B cell (primary cell): ENCODE measurements at regions not wholly inside any gene's neighbourhood (a gene's known extent, or its start where the extent isn't known, plus 50 kb on each side); places are given as distances from the start of the nearest gene placed in this dataset.

Experiments
- ATAC-seq: fragments of 200-7000 bp; cut with Tn5 transposase; one replicate; pipeline ENCODE4 v1.10.0; 2021; ENCODE audit warnings: low read depth, mild to moderate bottlenecking, moderate number of reproducible peaks, moderate library complexity
- CTCF ChIA-PET: fragments of 350-600 bp; sonication (Branson Sonifier 250); formaldehyde crosslinking; loops from one replicate; lab custom pipeline; 2021; ENCODE audit warnings: antibody characterized with exemption, inconsistent platforms; lab: Charles Lee
- POLR2A ChIA-PET: fragments of 350-600 bp; sonication (Branson Sonifier 250); formaldehyde crosslinking; loops from one replicate; lab custom pipeline; 2021; ENCODE audit warnings: antibody characterized with exemption; lab: Charles Lee
- DNase-seq: peaks from one replicate; pipeline ENCODE4 v3.0.0; 2013
- H2AFZ ChIP-seq: 2 replicates; pipeline ENCODE4 v1.6.1; 2012; ENCODE audit warnings: mild to moderate bottlenecking, low read depth, low read length; ENCODE audit not compliant: insufficient read depth, poor library complexity, severe bottlenecking
- H3K27ac ChIP-seq, 2 donors: 1 replicate in 1 of 2; 2 replicates in 1 of 2; pipeline ENCODE4 v1.5.1; 2012 to 2013; ENCODE audit warnings: low read length in 2 of 2, mild to moderate bottlenecking in 2 of 2, moderate library complexity in 1 of 2
- H3K27me3 ChIP-seq, 4 experiments: fragments of 200-600 bp in 1 of 4; sonication (generic) in 1 of 4; replicated peaks in 1 of 4; 1 replicate in 2 of 4; 2 replicates in 2 of 4; pipeline versions ENCODE4 v1.6.1 to v1.7.0; 2013 to 2016; ENCODE audit warnings: low read length in 3 of 4, mild to moderate bottlenecking in 2 of 4, mixed read lengths in 1 of 4, moderate library complexity in 1 of 4; ENCODE audit not compliant: insufficient read depth in 4 of 4, control insufficient read depth in 3 of 4; ENCODE audit errors: control extremely low read depth in 1 of 4
- H3K36me3 ChIP-seq, 2 experiments: replicated peaks in 1 of 2; 1 replicate in 1 of 2; 2 replicates in 1 of 2; pipeline versions ENCODE4 v1.6.1 to v1.7.1; 2013; ENCODE audit warnings: low read length in 1 of 2; ENCODE audit not compliant: insufficient read depth in 2 of 2, control insufficient read depth in 1 of 2; ENCODE audit errors: control extremely low read depth in 1 of 2, extremely low read depth in 1 of 2
- H3K4me1 ChIP-seq, 2 donors: fragments of 200-600 bp in 1 of 2; sonication (generic) in 1 of 2; 1 replicate in 1 of 2; 2 replicates in 1 of 2; pipeline versions ENCODE4 v1.5.1 to v1.6.1; 2013 to 2017; ENCODE audit warnings: low read length in 2 of 2; ENCODE audit not compliant: control insufficient read depth in 2 of 2, insufficient read depth in 2 of 2
- H3K4me2 ChIP-seq: replicated peaks from 2 replicates; pipeline ENCODE3; 2012; ENCODE audit warnings: mild to moderate bottlenecking, low read depth, low read length; ENCODE audit not compliant: poor library complexity, severe bottlenecking
- H3K4me3 ChIP-seq, 5 experiments: fragments of 200-600 bp in 1 of 5; sonication (generic) in 1 of 5; 1 replicate in 3 of 5; 2 replicates in 2 of 5; pipeline versions ENCODE4 v1.5.1 to v1.7.0; 2011 to 2016; ENCODE audit warnings: low read length in 4 of 5, mild to moderate bottlenecking in 4 of 5, low read depth in 2 of 5, control low read depth in 1 of 5, moderate library complexity in 1 of 5; ENCODE audit not compliant: insufficient read depth in 1 of 5; ENCODE audit errors: control extremely low read depth in 1 of 5, extremely low read depth in 1 of 5
- H3K79me2 ChIP-seq: fragments of 200-600 bp; sonication (generic); one replicate; pipeline ENCODE4 v1.6.0; 2016; ENCODE audit warnings: low read length; ENCODE audit not compliant: control insufficient read depth, insufficient read depth
- H3K9ac ChIP-seq: fragments of 200-600 bp; sonication (generic); 2 replicates; pipeline ENCODE4 v1.6.1; 2017; ENCODE audit warnings: mild to moderate bottlenecking, low read length, moderate library complexity
- H3K9me3 ChIP-seq, 3 donors: one replicate each; pipeline versions ENCODE4 v1.6.1 to v1.7.1; 2013; ENCODE audit warnings: low read length in 2 of 3; ENCODE audit not compliant: control insufficient read depth in 2 of 3, insufficient read depth in 1 of 3; ENCODE audit errors: control extremely low read depth in 1 of 3
- H4K20me1 ChIP-seq: 2 replicates; pipeline ENCODE4 v1.6.0; 2012; ENCODE audit warnings: mild to moderate bottlenecking, low read length; ENCODE audit not compliant: insufficient read depth, control insufficient read depth, poor library complexity, severe bottlenecking
- H3K27ac Mint-ChIP-seq: one replicate; pipeline ENCODE4 v1.8.0; 2021; ENCODE audit warnings: mixed read lengths
- H3K27me3 Mint-ChIP-seq: one replicate; pipeline ENCODE4 v1.8.0; 2021; ENCODE audit warnings: mixed read lengths
- H3K4me1 Mint-ChIP-seq: one replicate; pipeline ENCODE4 v1.8.0; 2021; ENCODE audit warnings: mixed read lengths
- H3K4me3 Mint-ChIP-seq: one replicate; pipeline ENCODE4 v1.8.0; 2021; ENCODE audit warnings: mixed read lengths
- H3K9me3 Mint-ChIP-seq: one replicate; pipeline ENCODE4 v1.8.0; 2022; ENCODE audit warnings: mixed read lengths; ENCODE audit not compliant: insufficient read depth
- CTCF ChIP-seq: fragments of 200-600 bp; IDR thresholded peaks from one replicate; pipeline ENCODE4 v1.8.0; 2022; ENCODE audit warnings: antibody characterized with exemption, mild to moderate bottlenecking
- EZH2 ChIP-seq: IDR thresholded peaks from 2 replicates; pipeline ENCODE4 v1.6.1; 2012; ENCODE audit warnings: borderline replicate concordance, low read depth, mild to moderate bottlenecking, moderate library complexity, low read length; ENCODE audit not compliant: insufficient read depth, poor library complexity, severe bottlenecking
- WGBS: methylation state at CpG from one replicate; pipeline ENCODE4 v1.1.5; 2013; ENCODE audit warnings: missing lambda C conversion rate; ENCODE audit not compliant: insufficient coverage; 5-methylcytosine and 5-hydroxymethylcytosine counted together
- intact Hi-C: fragments of 100-400 bp; cut with micrococcal nuclease; formaldehyde crosslinking; loops from one replicate; pipeline ENCODE4 v1.10.0; 2022

- Mint-ChIP-seq H3K27me3 (no peaks in the 10 kb centered on the region), H3K27ac (no peak overlapping the region), H3K4me3 (no peak overlapping the region), H3K9me3 (peaks cover 2% of the 10 kb centered on the region), H3K4me1 (no peaks in the 10 kb centered on the region)
- no peaks in the 10 kb centered on the region for H3K79me2 ChIP-seq
- POLR2A ChIA-PET, result no interaction called here
- H3K4me1 ChIP-seq, result no peaks in the 10 kb centered on the region
- DNase-seq (no peak), ATAC-seq (no peak)
- no peak overlapping the region for H3K9ac ChIP-seq
- H2AFZ ChIP-seq, result no peak overlapping the region
- H4K20me1 ChIP-seq, result no peaks in the 10 kb centered on the region
- peaks cover 0 to 4% (median 2%) of the 10 kb centered on the region in 3 donors for H3K9me3 ChIP-seq
- H3K4me2 ChIP-seq, result no peak overlapping the region
- TF ChIP-seq CTCF (no peak), EZH2 (no peak)
- H3K27me3 ChIP-seq, result no peaks in the 10 kb centered on the region
- WGBS, result 45% methylated on average over 3 of the region's 6 CpGs
- intact Hi-C loops, result no loop called here
- no peak overlapping the region for H3K27ac ChIP-seq
- H3K4me3 ChIP-seq, result no peak overlapping the region
- H3K36me3 ChIP-seq, result no peaks in the 10 kb centered on the region
- CTCF ChIA-PET, result no interaction called here
These were observed 1186.5 kb upstream of the AUTS2 start for GRCh38 chr7:68411742-68412141.

- Histone ChIP-seq H3K79me2 (no peaks in the 10 kb centered on the region), H3K36me3 (no peaks in the 10 kb centered on the region), H3K27me3 (no peaks in the 10 kb centered on the region), H3K4me1 (no peaks in the 10 kb centered on the region), H3K27ac (no peak overlapping the region), H4K20me1 (no peaks in the 10 kb centered on the region), H2AFZ (no peak overlapping the region), H3K4me2 (no peak overlapping the region), H3K4me3 (no peak overlapping the region), H3K9me3 (peaks cover 0 to 7% (median 4%) of the 10 kb centered on the region in 3 donors), H3K9ac (no peak overlapping the region)
- ATAC-seq (no peak), DNase-seq (no peak)
- intact Hi-C loops, result no loop called here
- H3K4me3 Mint-ChIP-seq, result no peak overlapping the region
- peaks cover 7% of the 10 kb centered on the region for H3K9me3 Mint-ChIP-seq
- H3K27ac Mint-ChIP-seq, result no peak overlapping the region
- H3K4me1 Mint-ChIP-seq, result no peaks in the 10 kb centered on the region
- TF ChIP-seq EZH2 (no peak), CTCF (no peak)
- H3K27me3 Mint-ChIP-seq, result no peaks in the 10 kb centered on the region
- POLR2A ChIA-PET, result no interaction called here
- 93% methylated on average over 1 of the region's 2 CpGs for WGBS
- CTCF ChIA-PET, result no interaction called here
These were observed 1183.4 kb upstream of the AUTS2 start for GRCh38 chr7:68414631-68415425.
